HepG2 (cell line): ENCODE measurements at regions not wholly inside any gene's neighbourhood (a gene's known extent, or its start where the extent isn't known, plus 50 kb on each side); places are given as distances from the start of the nearest gene placed in this dataset.

Experiments
- ATF3 ChIP-seq: sonication (generic); formaldehyde crosslinking; IDR thresholded peaks from 2 replicates; pipeline ENCODE4 v1.4.0; 2020; ENCODE audit warnings: missing genetic modification reagents
- CTCF ChIP-seq: sonication (generic); formaldehyde crosslinking; IDR thresholded peaks from 2 replicates; pipeline ENCODE4 v1.5.0; 2020; ENCODE audit warnings: mild to moderate bottlenecking, missing genetic modification reagents, moderate library complexity
- E2F1 ChIP-seq: sonication (generic); formaldehyde crosslinking; IDR thresholded peaks from 2 replicates; pipeline ENCODE4 v1.5.0; 2020; ENCODE audit warnings: missing genetic modification reagents
- GPBP1L1 ChIP-seq: sonication (generic); formaldehyde crosslinking; IDR thresholded peaks from 2 replicates; pipeline ENCODE4 v1.5.0; 2020; ENCODE audit warnings: mild to moderate bottlenecking, missing genetic modification reagents
- KDM2A ChIP-seq: sonication (generic); formaldehyde crosslinking; IDR thresholded peaks from 2 replicates; pipeline ENCODE4 v1.4.0; 2020; ENCODE audit warnings: low read depth, missing genetic modification reagents, borderline replicate concordance
- NFYB ChIP-seq: sonication (generic); formaldehyde crosslinking; IDR thresholded peaks from 2 replicates; pipeline ENCODE4 v1.4.0; 2020; ENCODE audit warnings: missing genetic modification reagents
- SALL1 ChIP-seq: sonication (generic); formaldehyde crosslinking; IDR thresholded peaks from 2 replicates; pipeline ENCODE4 v1.8.0; 2022; ENCODE audit warnings: mild to moderate bottlenecking, missing genetic modification reagents
- ZNF354B ChIP-seq: sonication (generic); formaldehyde crosslinking; IDR thresholded peaks from 2 replicates; pipeline ENCODE4 v1.8.0; 2022; ENCODE audit warnings: mild to moderate bottlenecking, missing genetic modification reagents
- ZNF549 ChIP-seq: sonication (generic); formaldehyde crosslinking; IDR thresholded peaks from 2 replicates; pipeline ENCODE4 v1.5.0; 2020; ENCODE audit warnings: missing genetic modification reagents
- ZNF703 ChIP-seq: sonication (generic); formaldehyde crosslinking; IDR thresholded peaks from 2 replicates; pipeline ENCODE4 v1.5.1; 2020; ENCODE audit warnings: missing genetic modification reagents, mild to moderate bottlenecking, moderate library complexity, borderline replicate concordance
- ZSCAN30 ChIP-seq: sonication (generic); formaldehyde crosslinking; IDR thresholded peaks from 2 replicates; pipeline ENCODE4 v1.5.0; 2020; ENCODE audit warnings: mild to moderate bottlenecking, missing genetic modification reagents

- TF ChIP-seq CTCF (CRISPR knock-in tag) (no peak), GPBP1L1 (CRISPR knock-in tag) (no peak), SALL1 (CRISPR knock-in tag) (no peak), KDM2A (CRISPR knock-in tag) (no peak), ZNF703 (CRISPR knock-in tag) (no peak), ZNF549 (CRISPR knock-in tag) (no peak), NFYB (CRISPR knock-in tag) (no peak), E2F1 (CRISPR knock-in tag) (no peak), ZSCAN30 (no peak), ZNF354B (CRISPR knock-in tag) (no peak), ATF3 (CRISPR knock-in tag) (no peak)
Measured at GRCh38 chr4:151951671-151952050, 190.9 kb upstream of the GATB start.
